RPMI7951 (cell line): ENCODE measurements at regions not wholly inside any gene's neighbourhood (a gene's known extent, or its start where the extent isn't known, plus 50 kb on each side); places are given as distances from the start of the nearest gene placed in this dataset.
A peak's percentile ranks its signal among the peaks of the same experiment; 100 is the strongest.
"Not testable (repeated sequence)": the region's sequence is repeated elsewhere in the genome, so short reads cannot be mapped to it uniquely, and the experiment has no call there.

Source experiments
- DNase-seq: peaks from one replicate; pipeline ENCODE4 v3.0.0-alpha.2; 2012; ENCODE audit warnings: low read depth

GRCh38 chr14:55977392-55978150 is 140.6 kb upstream of the PELI2 start:
- no peak for DNase-seq

- no peak for DNase-seq
Observed at GRCh38 chr14:55979096-55979495, 139.1 kb upstream of the PELI2 start.

GRCh38 chr14:55979781-55980180 is 138.4 kb upstream of the PELI2 start:
- DNase-seq: no peak

GRCh38 chr14:55980970-55981369 is 137.2 kb upstream of the PELI2 start:
- no peak for DNase-seq

DNA sequence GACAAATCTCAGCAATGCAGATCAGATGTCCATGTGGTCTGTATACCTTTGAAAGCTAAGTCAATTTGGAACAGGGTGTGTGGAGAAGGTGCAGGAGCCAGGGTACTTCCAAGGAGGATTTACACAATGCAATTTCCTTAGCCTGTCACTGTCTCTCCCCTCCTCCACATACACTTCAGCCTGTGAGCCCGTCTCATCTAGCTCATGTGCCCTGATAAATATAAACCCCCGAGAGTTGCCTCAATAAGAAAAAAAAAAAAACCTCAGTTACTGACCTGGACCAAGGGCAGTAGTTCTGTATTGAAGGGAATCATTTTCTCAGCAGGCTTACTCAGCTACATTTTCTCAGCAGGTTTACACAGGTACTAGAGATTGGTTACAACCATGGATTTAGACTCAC is 132.1 kb upstream of the PELI2 start:
- DNase-seq: no peak

DNA sequence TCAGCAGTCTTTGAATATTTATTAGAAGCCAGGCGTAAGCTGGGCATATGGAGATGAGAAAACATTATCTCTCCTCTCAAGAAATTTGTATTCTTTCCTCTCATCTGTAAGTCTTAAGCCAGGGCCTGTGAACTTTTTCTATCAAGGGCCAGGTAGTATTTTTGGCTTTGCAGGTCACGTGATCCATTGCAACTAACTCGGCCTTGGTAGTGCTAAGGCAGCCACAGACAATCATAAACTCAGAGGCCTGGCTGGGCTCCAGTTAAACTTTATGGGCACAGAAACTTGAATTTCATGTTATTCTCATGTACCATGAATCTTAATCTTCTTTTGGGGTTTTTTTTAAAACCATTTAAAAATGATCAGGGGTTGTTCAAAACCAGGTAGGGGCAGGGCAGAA is 117.4 kb upstream of the PELI2 start:
- DNase-seq: no peak

DNA sequence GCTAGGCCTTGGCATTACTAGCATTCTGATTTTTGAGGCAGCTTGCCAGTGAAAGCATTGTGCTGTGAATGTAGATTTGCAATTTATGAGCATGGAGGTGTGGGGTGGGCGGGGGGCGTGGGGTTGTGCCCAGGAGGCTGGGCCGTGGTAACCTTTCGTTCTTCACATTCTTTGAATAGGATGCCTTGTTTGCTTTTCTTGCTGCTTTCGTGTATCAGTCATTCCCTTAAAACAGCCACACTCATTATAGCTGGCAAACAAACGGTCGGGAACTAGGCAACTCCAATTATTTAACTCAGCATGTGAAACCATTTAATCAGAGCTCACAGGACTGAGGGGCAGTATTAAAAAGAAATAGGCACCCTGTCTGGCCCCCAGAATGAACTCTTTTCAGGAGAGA is 115.9 kb upstream of the PELI2 start:
- no peak for DNase-seq

DNA sequence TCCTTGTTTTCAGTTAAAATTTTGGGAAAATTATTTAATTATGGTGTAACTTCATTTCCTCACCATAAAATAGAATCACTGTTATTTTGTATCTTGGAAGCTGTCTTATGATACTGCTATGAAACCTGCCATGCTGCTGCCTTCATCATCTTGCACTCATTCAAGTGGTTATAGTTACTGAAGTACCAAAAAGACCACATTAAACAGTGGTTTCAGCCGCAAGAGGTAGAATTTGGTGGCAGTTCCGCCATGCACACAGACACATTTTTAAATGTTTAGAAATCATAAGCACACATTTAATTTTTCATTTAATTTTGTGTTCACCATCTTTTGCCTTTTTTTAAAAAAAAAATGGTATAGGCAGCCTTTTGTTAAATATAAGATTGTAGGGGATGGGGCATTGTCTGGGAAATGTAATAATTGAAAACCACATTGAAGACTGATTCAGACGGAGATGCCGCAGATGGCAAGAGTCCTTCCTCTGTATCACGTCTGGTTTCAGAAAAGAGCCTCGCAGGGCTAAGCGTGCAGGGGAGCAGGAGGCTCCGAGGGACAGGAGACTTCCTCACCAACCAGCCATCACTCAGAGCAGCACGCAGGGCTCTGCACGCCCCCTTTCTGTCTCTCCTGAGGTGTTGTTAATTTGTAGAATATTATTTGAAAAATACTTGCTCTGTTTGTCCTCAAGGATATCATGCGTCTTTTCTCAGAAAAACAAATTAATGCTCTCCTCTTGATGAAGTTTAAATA is 115.2 kb upstream of the PELI2 start:
- DNase-seq: no peak

DNA sequence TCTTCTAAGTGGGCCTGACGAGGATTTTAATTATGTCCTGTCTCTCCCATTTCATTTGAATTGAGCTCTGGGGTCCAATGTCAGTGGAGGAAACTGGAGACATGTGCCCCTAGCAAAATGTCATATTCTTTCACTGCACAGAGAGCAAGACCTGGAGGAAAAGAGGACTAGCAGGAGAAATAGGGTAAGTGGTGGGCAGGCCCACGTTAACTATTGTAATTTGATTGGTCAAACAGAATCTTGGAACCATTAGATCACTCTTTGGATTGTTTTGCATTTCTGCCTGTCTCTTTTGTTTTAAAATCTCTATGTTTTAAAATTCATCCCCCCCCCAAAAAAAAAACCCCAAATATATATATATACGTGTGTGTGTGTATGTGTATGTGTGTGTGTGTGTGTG is 113.9 kb upstream of the PELI2 start:
- DNase-seq: peak; percentile 3

DNA sequence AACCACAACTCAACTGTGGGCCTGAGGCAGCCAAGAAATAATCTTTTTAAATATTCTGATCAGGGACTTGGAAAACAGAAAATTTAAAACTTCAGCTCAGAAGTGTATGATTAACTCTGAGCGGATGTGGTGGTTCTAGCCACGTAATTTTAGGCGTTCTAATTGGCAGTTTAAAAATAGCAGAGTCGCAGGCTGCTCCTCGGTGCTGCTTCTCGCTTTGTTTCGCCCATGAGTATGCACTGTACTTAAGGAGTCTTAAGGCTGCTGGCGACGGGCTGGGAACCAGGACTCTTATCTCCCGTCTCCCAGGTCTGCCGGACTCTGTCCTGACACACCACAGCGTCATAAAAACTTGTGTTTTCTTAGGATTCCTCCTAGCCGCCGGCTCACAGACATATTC is 113.4 kb upstream of the PELI2 start:
- peak; percentile 69 for DNase-seq

DNA sequence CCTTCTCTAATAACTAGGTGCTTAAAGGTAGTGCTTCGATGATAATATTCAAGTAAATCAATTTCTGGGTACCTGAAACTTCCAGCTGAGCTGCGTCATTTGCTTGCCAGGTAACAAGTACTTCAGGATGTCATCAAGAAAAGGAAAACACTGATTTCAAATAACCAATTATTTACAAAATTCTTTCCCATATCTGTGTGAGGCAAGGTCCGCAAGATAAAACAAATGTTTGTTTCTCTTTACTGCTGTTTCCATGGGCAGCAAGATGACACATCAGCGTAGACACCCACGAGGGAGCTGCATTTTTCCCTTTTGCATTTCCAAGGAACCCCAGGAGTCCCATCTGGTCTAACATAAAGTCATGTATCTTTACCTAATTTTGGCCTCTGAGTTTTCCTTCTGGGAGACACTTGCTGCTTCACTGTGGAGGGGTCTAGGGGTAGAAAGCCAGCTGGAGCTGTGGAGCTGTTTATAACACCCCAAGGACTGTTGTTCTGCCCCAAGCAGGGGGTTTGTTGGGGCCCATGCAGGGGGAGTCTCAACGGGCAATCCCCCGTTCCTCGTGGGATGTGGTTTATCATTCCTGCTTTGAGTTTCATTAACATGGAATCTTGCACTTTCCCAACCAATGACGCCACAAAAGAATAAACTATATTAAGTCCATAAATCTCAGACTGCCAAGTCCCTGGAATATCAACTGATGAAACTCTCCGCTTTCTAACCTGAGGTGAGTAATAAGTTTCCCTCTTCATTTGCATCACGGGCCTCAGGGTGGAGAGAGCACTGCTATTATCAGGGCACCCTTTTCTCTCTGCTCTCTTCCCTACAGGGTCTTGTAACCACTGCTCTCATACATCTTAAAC is 112.8 kb upstream of the PELI2 start:
- DNase-seq: peak; percentile 65

- DNase-seq: not testable (repeated sequence)
Observed at GRCh38 chr14:56007491-56007890, 110.7 kb upstream of the PELI2 start.

GRCh38 chr14:56008150-56008549 is 110.1 kb upstream of the PELI2 start:
- no peak for DNase-seq

GRCh38 chr14:56008661-56009060 is 109.5 kb upstream of the PELI2 start:
- DNase-seq: not testable (repeated sequence)

DNA sequence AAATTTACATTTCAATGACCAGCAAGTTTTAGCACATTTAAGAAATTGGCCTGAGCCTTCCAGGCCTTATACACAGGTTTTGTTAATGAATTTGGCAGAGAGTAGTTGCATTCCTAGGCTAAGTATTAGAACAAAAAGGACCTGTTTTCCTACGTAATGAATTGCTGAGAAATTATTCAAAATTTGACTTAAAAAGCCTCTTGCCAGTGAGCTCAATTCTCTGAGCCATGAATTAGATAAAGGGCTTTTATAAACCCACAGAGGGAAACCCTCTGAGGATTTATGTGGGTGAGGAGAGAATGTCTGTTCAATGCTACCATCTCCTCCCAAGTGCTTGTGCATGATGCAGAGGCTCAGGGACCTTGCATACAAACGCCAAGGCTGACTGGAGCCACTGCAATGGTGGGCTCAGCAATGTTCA is 94.5 kb upstream of the PELI2 start:
- DNase-seq: no peak

DNA sequence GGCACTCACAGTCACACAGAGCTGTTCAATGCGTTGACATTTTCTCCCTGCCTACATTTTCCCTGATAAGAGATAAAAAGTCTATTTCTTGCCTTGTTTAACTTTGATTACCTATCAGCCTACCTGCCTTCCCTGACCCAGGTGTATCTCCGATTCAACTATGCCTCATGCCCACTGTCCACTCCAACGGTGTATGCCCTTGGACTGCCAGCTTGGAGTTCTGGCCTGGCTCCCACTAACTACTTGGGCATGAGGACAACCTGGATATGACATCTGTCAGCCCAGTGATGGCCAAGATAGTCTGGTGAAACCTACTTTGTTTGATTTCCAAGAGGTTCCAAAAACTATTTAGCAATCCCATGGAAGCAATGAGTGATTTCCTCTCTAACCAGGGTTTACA is 93.0 kb upstream of the PELI2 start:
- no peak for DNase-seq

GRCh38 chr14:56026506-56026905 is 91.7 kb upstream of the PELI2 start:
- DNase-seq: no peak

DNA sequence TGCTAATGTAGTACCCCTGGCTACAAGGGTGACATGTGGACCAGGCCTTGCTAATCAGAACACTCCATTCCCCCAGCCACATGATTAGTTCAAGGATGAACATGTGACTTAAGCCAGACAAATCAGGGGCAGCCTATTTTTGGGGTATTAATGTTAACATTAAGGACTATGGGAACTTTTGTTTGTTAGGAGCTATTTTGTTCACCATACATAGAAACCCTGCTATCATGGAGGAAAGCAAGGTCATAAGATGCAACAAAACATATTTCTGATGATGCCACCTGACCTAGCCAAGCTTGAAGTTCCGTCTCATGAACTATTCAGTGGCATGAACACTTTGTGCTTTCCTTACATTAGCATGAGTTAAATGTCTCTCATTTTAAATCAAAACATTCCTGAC is 90.8 kb upstream of the PELI2 start:
- DNase-seq: no peak

DNA sequence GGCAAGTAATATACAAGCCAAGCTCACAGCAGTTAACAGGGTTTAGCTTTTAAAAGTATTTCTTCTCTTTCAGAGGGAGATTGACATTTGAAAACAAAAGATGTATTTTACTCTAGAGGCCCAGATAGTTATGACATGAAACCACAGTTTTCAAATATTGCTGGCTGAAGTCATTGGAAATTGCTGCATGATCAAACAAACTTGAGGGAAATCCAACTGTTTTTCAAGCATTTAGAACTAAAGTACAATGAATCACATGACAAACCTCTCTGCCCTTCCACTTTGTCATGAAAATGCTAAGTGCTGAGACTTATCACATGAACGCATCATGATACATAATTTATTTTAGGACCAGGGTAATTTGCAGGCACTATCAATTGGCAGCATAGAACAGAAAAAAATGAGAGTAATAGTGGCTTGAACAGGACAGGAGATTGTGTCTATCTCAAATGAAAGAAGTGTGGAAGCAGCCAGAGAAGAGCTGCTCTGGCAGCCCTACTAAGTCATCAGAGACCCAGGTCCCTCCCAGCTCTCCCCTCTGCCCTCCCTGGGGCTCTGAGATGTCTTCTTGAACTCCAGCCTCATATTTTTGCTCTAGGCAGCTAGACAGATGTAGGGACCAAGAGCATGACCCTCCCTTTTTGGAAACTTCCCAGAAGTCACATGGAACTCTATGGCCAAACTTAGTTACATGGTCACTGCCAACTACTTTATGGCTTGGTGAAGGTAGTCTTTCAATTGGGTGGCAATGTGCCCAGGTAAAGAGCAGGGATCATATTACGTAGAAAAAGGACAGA is 90.1 kb upstream of the PELI2 start:
- no peak for DNase-seq

GRCh38 chr14:56036353-56036752 is 81.9 kb upstream of the PELI2 start:
- DNase-seq: no peak

GRCh38 chr14:56040121-56040520 is 78.1 kb upstream of the PELI2 start:
- DNase-seq: no peak

GRCh38 chr14:56044196-56044595 is 74.0 kb upstream of the PELI2 start:
- DNase-seq: no peak
